K562 (cell line): ENCODE measurements at regions not wholly inside any gene's neighbourhood (a gene's known extent, or its start where the extent isn't known, plus 50 kb on each side); places are given as distances from the start of the nearest gene placed in this dataset.

Experiments
- AFF1 ChIP-seq, 2 experiments: fragments of 450-650 bp; IDR thresholded peaks; 2 replicates each; pipeline ENCODE4 v1.6.1; 2018; ENCODE audit warnings: mild to moderate bottlenecking in 2 of 2, low read depth in 1 of 2; ENCODE audit not compliant: partially characterized antibody in 2 of 2
- ATF1 ChIP-seq, 2 experiments: fragments of 450-650 bp in 1 of 2; IDR thresholded peaks; 2 replicates each; pipeline ENCODE4 v1.6.1; 2016; ENCODE audit warnings: missing compliant biosample characterization in 1 of 2, missing genetic modification characterization in 1 of 2
- CBX3 ChIP-seq, 2 experiments: IDR thresholded peaks; 1 replicate in 1 of 2; 2 replicates in 1 of 2; pipeline ENCODE4 v1.6.1; 2012; ENCODE audit warnings: inconsistent platforms in 2 of 2, low read length in 2 of 2, borderline replicate concordance in 1 of 2, control low read depth in 1 of 2
- CEBPG ChIP-seq, 3 experiments: fragments of 200-800 bp in 1 of 3; sonication (Bioruptor generic) in 1 of 3; sonication (generic) in 1 of 3; formaldehyde crosslinking in 1 of 3; IDR thresholded peaks in 2 of 3; conservative IDR thresholded peaks in 1 of 3; 2 replicates each; pipeline versions ENCODE4 v1.6.1 to v1.8.0; 2016 to 2022; ENCODE audit warnings: missing compliant biosample characterization in 2 of 3, missing genetic modification characterization in 2 of 3, mild to moderate bottlenecking in 1 of 3, missing genetic modification reagents in 1 of 3
- DACH1 ChIP-seq: fragments of 450-650 bp; IDR thresholded peaks from 2 replicates; pipeline ENCODE4 v1.6.1; 2018; ENCODE audit not compliant: partially characterized antibody
- GTF2B ChIP-seq: IDR thresholded peaks from 2 replicates; pipeline ENCODE4 v1.6.1; 2011; ENCODE audit not compliant: insufficient read length; ENCODE audit errors: extremely low read depth
- HDAC6 ChIP-seq: IDR thresholded peaks from 2 replicates; pipeline ENCODE4 v1.6.1; 2012; ENCODE audit warnings: low read depth, mild to moderate bottlenecking, control low read depth, inconsistent platforms, low read length, moderate library complexity
- LEF1 ChIP-seq: fragments of 450-650 bp; IDR thresholded peaks from 2 replicates; pipeline ENCODE4 v1.6.1; 2016; ENCODE audit warnings: mild to moderate bottlenecking
- MTA2 ChIP-seq: fragments of 450-650 bp; IDR thresholded peaks from 2 replicates; pipeline ENCODE4 v1.6.1; 2016; ENCODE audit warnings: low read depth
- NELFE ChIP-seq: IDR thresholded peaks from 2 replicates; pipeline ENCODE4 v1.6.1; 2011; ENCODE audit warnings: mild to moderate bottlenecking; ENCODE audit not compliant: insufficient read depth, insufficient read length
- NR2C1 ChIP-seq, 2 experiments: fragments of 450-650 bp; IDR thresholded peaks; 2 replicates each; pipeline ENCODE4 v1.6.1; 2017; ENCODE audit warnings: mild to moderate bottlenecking in 2 of 2, antibody characterized with exemption in 1 of 2, inconsistent platforms in 1 of 2, missing compliant biosample characterization in 1 of 2, missing genetic modification characterization in 1 of 2
- PKNOX1 ChIP-seq: fragments of 450-650 bp; IDR thresholded peaks from 2 replicates; pipeline ENCODE4 v1.6.1; 2016
- SOX6 ChIP-seq: fragments of 450-650 bp; IDR thresholded peaks from 2 replicates; pipeline ENCODE4 v1.6.1; 2014; ENCODE audit warnings: mild to moderate bottlenecking
- TRIM24 ChIP-seq, 2 experiments: fragments of 450-650 bp; IDR thresholded peaks; 2 replicates each; pipeline ENCODE4 v1.6.1; 2016
- ZNF133 ChIP-seq: fragments of 250-450 bp; sonication (Bioruptor Pico); IDR thresholded peaks from 2 replicates; pipeline ENCODE4 v1.4.0; 2020; ENCODE audit warnings: mild to moderate bottlenecking
- ZNF592 ChIP-seq: fragments of 450-650 bp; IDR thresholded peaks from 2 replicates; pipeline ENCODE4 v1.6.1; 2017; ENCODE audit warnings: antibody characterized with exemption, mild to moderate bottlenecking
- ZNF766 ChIP-seq: fragments of 200-800 bp; sonication (Bioruptor generic); conservative IDR thresholded peaks from 2 replicates; pipeline ENCODE4 v1.6.1; 2016; ENCODE audit warnings: missing genetic modification characterization, missing compliant biosample characterization

- peak; percentile 54 for TF ChIP-seq PKNOX1
- no peak for TF ChIP-seq GTF2B
- TF ChIP-seq ATF1 (CRISPR knock-in tag; IDR thresholded peaks at IDR 0.05): no peak
- TF ChIP-seq ATF1 (tag; IDR thresholded peaks at IDR 0.05): peak; percentile 52
- TF ChIP-seq NELFE: no peak
- no peak for TF ChIP-seq HDAC6
- no peak for TF ChIP-seq ZNF133 (CRISPR knock-in tag)
- TF ChIP-seq DACH1: peak; percentile 57
- TF ChIP-seq LEF1: peak; percentile 91; the same call in 1 of the 2 replicates
- TF ChIP-seq SOX6: peak; percentile 78
- no peak for TF ChIP-seq NR2C1 (IDR thresholded peaks at IDR 0.05)
- TF ChIP-seq NR2C1 (tag; IDR thresholded peaks at IDR 0.05): peak; percentile 39; the same call in 1 of the 2 replicates
- TF ChIP-seq MTA2: peak; percentile 28; the same call in 1 of the 2 replicates
- TF ChIP-seq ZNF766: peak; percentile 55; the same call in 1 of the 2 replicates
- TF ChIP-seq CEBPG (CRISPR knock-in tag; IDR thresholded peaks at IDR 0.05): peak; percentile 76; the same call in 1 of the 2 replicates
- no peak for TF ChIP-seq CEBPG (tag; conservative IDR thresholded peaks at IDR 0.05 in 1 of 2, IDR thresholded peaks at IDR 0.05 in 1 of 2)
- no peak for TF ChIP-seq AFF1 (IDR thresholded peaks at IDR 0.05; ENCODE audit: low read depth in 1 of 2, partially characterized antibody in 2 of 2)
- peak in 1 of 2 experiments; percentile 62; a peak in 1 of 3 replicates for TF ChIP-seq CBX3 (IDR thresholded peaks at IDR 0.05; ENCODE audit: borderline replicate concordance in 1 of 2, low read length in 2 of 2)
- TF ChIP-seq TRIM24 (IDR thresholded peaks at IDR 0.05): peak; percentile 75 to 76; a peak in 3 of 4 replicates
- peak; percentile 22; the same call in 1 of the 2 replicates for TF ChIP-seq ZNF592
These were observed 191.4 kb upstream of the LEF1 start (continued) for GRCh38 chr4:108359986-108360681.
